H1 (cell line): ENCODE measurements at regions not wholly inside any gene's neighbourhood (a gene's known extent, or its start where the extent isn't known, plus 50 kb on each side); places are given as distances from the start of the nearest gene placed in this dataset.

ENCODE experiments used
- CTCF ChIA-PET: fragments of 300-600 bp; sonication (Branson Sonifier 250); formaldehyde crosslinking; loops from one replicate; lab custom pipeline; 2021; ENCODE audit not compliant: partially characterized antibody; lab: Charles Lee
- POLR2A ChIA-PET: fragments of 300-600 bp; sonication (Branson Sonifier 250); formaldehyde crosslinking; loops from one replicate; lab custom pipeline; 2021; ENCODE audit warnings: inconsistent platforms; ENCODE audit not compliant: partially characterized antibody; lab: Charles Lee
- DNase-seq, 2 experiments: peaks; one replicate each; pipeline versions ENCODE4 v3.0.0 to v3.0.0-alpha.2; 2010 to 2022; ENCODE audit warnings: low spot score in 2 of 2, low read depth in 1 of 2, mixed read lengths in 1 of 2
- FAIRE-seq: peaks from 2 replicates; lab custom pipeline; 2011; peaks lifted over from hg19 to GRCh38; lab: Jason Lieb, UNC
- H2AFZ ChIP-seq: 2 replicates; pipeline ENCODE4 v1.8.1; 2012; ENCODE audit warnings: low read length, inconsistent platforms
- H2AK5ac ChIP-seq: 2 replicates; pipeline ENCODE4 v1.6.1; 2013; ENCODE audit warnings: low read depth, low read length
- H2BK120ac ChIP-seq: replicated peaks from 2 replicates; pipeline ENCODE3; 2013; ENCODE audit warnings: low read depth, low read length, inconsistent platforms
- H2BK12ac ChIP-seq: 2 replicates; pipeline ENCODE4 v1.6.1; 2013; ENCODE audit warnings: low read depth, low read length
- H2BK15ac ChIP-seq: 2 replicates; pipeline ENCODE4 v1.6.1; 2013; ENCODE audit warnings: low read length
- H2BK20ac ChIP-seq: 2 replicates; pipeline ENCODE4 v1.6.1; 2013; ENCODE audit warnings: low read length
- H2BK5ac ChIP-seq: 2 replicates; pipeline ENCODE4 v1.6.1; 2013; ENCODE audit warnings: low read depth, low read length
- H3K14ac ChIP-seq: 2 replicates; pipeline ENCODE4 v1.6.1; 2013; ENCODE audit warnings: inconsistent platforms; ENCODE audit not compliant: insufficient read length
- H3K18ac ChIP-seq: 2 replicates; pipeline ENCODE4 v1.6.1; 2013; ENCODE audit warnings: low read length; ENCODE audit errors: extremely low read depth
- H3K23ac ChIP-seq: 2 replicates; pipeline ENCODE4 v1.6.1; 2013; ENCODE audit warnings: inconsistent platforms; ENCODE audit not compliant: insufficient read length
- H3K23me2 ChIP-seq: 2 replicates; pipeline ENCODE4 v1.6.1; 2013; ENCODE audit warnings: low read depth, low read length
- H3K27ac ChIP-seq: 2 replicates; pipeline ENCODE4 v1.6.1; 2011; ENCODE audit warnings: low read depth, low read length, inconsistent platforms
- H3K27me3 ChIP-seq, 4 experiments: replicated peaks in 1 of 4; 1 replicate in 1 of 4; 2 replicates in 3 of 4; pipeline versions ENCODE4 v1.6.1 to v1.8.1; 2011 to 2013; ENCODE audit warnings: low read length in 3 of 4, mild to moderate bottlenecking in 3 of 4, inconsistent platforms in 2 of 4, mixed read lengths in 2 of 4, moderate library complexity in 1 of 4; ENCODE audit not compliant: control insufficient read depth in 3 of 4, insufficient read depth in 3 of 4; ENCODE audit errors: extremely low read depth in 1 of 4
- H3K36me3 ChIP-seq, 4 experiments: 2 replicates each; pipeline versions ENCODE4 v1.6.1 to v1.8.1; 2011 to 2013; ENCODE audit warnings: mild to moderate bottlenecking in 4 of 4, low read length in 3 of 4, moderate library complexity in 2 of 4, control low read depth in 1 of 4, inconsistent platforms in 1 of 4; ENCODE audit not compliant: insufficient read depth in 4 of 4, control insufficient read depth in 2 of 4
- H3K4ac ChIP-seq: replicated peaks from 2 replicates; pipeline ENCODE3; 2013; ENCODE audit warnings: low read length, low read depth, mixed read lengths, inconsistent platforms; ENCODE audit not compliant: insufficient read length
- H3K4me1 ChIP-seq, 4 experiments: replicated peaks in 1 of 4; 1 replicate in 1 of 4; 2 replicates in 3 of 4; pipeline versions ENCODE4 v1.6.1 to v1.8.1; 2011 to 2013; ENCODE audit warnings: low read length in 3 of 4, inconsistent platforms in 2 of 4, mixed read lengths in 1 of 4; ENCODE audit not compliant: insufficient read depth in 4 of 4, control insufficient read depth in 3 of 4
- H3K4me2 ChIP-seq, 2 experiments: 2 replicates each; pipeline versions ENCODE4 v1.6.1 to v1.8.1; 2011 to 2013; ENCODE audit warnings: low read depth in 2 of 2, low read length in 2 of 2, control low read depth in 1 of 2, inconsistent platforms in 1 of 2, mild to moderate bottlenecking in 1 of 2; ENCODE audit not compliant: insufficient read depth in 1 of 2
- H3K4me3 ChIP-seq, 4 experiments: fragments of 200-600, 300-600 bp in 1 of 4; sonication (generic), shearing (Covaris generic), sonication (Bioruptor Twin) in 1 of 4; 2 replicates each; pipeline versions ENCODE4 v1.5.1 to v1.8.1; 2011 to 2016; ENCODE audit warnings: low read length in 4 of 4, low read depth in 3 of 4, control low read depth in 2 of 4, inconsistent platforms in 2 of 4, mild to moderate bottlenecking in 2 of 4, mixed read lengths in 1 of 4, moderate library complexity in 1 of 4; ENCODE audit not compliant: insufficient read depth in 2 of 4; ENCODE audit errors: extremely low read depth in 1 of 4
- H3K56ac ChIP-seq: replicated peaks from 2 replicates; pipeline ENCODE3; 2013; ENCODE audit warnings: low read depth, mild to moderate bottlenecking, mixed read lengths, low read length, inconsistent platforms; ENCODE audit not compliant: insufficient read length
- H3K79me1 ChIP-seq: 2 replicates; pipeline ENCODE4 v1.6.1; 2013; ENCODE audit warnings: low read depth, low read length, control low read depth
- H3K79me2 ChIP-seq, 2 experiments: 2 replicates each; pipeline versions ENCODE4 v1.6.1 to v1.8.1; 2012 to 2013; ENCODE audit warnings: low read length in 2 of 2, mild to moderate bottlenecking in 2 of 2, inconsistent platforms in 1 of 2; ENCODE audit not compliant: insufficient read depth in 2 of 2, control insufficient read depth in 1 of 2
- H3K9ac ChIP-seq, 4 experiments: replicated peaks in 1 of 4; 1 replicate in 1 of 4; 2 replicates in 3 of 4; pipeline versions ENCODE4 v1.6.1 to v1.8.1; 2011 to 2013; ENCODE audit warnings: low read depth in 3 of 4, low read length in 3 of 4, control low read depth in 2 of 4, mild to moderate bottlenecking in 2 of 4, moderate library complexity in 2 of 4, inconsistent platforms in 1 of 4; ENCODE audit errors: extremely low read depth in 1 of 4
- H3K9me3 ChIP-seq, 2 experiments: 2 replicates each; pipeline versions ENCODE4 v1.6.1 to v1.8.1; 2012 to 2013; ENCODE audit warnings: mild to moderate bottlenecking in 2 of 2, moderate library complexity in 2 of 2, control low read depth in 1 of 2, inconsistent platforms in 1 of 2, low read depth in 1 of 2, low read length in 1 of 2, mixed read lengths in 1 of 2; ENCODE audit not compliant: insufficient read depth in 2 of 2
- H4K20me1 ChIP-seq, 2 experiments: replicated peaks in 1 of 2; 2 replicates each; pipeline versions ENCODE3 to v1.8.1; 2011 to 2013; ENCODE audit warnings: inconsistent platforms in 2 of 2, low read length in 2 of 2, mild to moderate bottlenecking in 1 of 2; ENCODE audit not compliant: insufficient read depth in 2 of 2, control insufficient read depth in 1 of 2
- H4K5ac ChIP-seq: 2 replicates; pipeline ENCODE4 v1.6.1; 2013; ENCODE audit warnings: low read length, low read depth, mixed read lengths, inconsistent platforms; ENCODE audit not compliant: insufficient read length
- H4K8ac ChIP-seq: 2 replicates; pipeline ENCODE4 v1.8.0; 2013; ENCODE audit warnings: mild to moderate bottlenecking, moderate library complexity, low read length, inconsistent platforms; ENCODE audit not compliant: insufficient read depth; ENCODE audit errors: extremely low read depth
- H4K91ac ChIP-seq: replicated peaks from 2 replicates; pipeline ENCODE3; 2013; ENCODE audit warnings: low read length, mixed read lengths, inconsistent platforms; ENCODE audit not compliant: insufficient read length
- CHD2 ChIP-seq: IDR thresholded peaks from 2 replicates; pipeline ENCODE4 v1.6.1; 2012; ENCODE audit warnings: low read length, improper control_type of control experiment
- EGR1 ChIP-seq: IDR thresholded peaks from 2 replicates; pipeline ENCODE4 v1.6.1; 2011; ENCODE audit warnings: low read depth, low read length, borderline replicate concordance
- EP300 ChIP-seq, 2 experiments: IDR thresholded peaks; 1 replicate in 1 of 2; 2 replicates in 1 of 2; pipeline ENCODE4 v1.6.1; 2011 to 2012; ENCODE audit warnings: low read depth in 2 of 2, low read length in 2 of 2, mild to moderate bottlenecking in 2 of 2, borderline replicate concordance in 1 of 2, inconsistent platforms in 1 of 2, moderate library complexity in 1 of 2
- KDM4A ChIP-seq: IDR thresholded peaks from one replicate; pipeline ENCODE4 v1.7.1; 2012; ENCODE audit warnings: low read depth, mild to moderate bottlenecking, moderate library complexity, low read length, inconsistent platforms; ENCODE audit not compliant: severe bottlenecking
- RBBP5 ChIP-seq: IDR thresholded peaks from 2 replicates; pipeline ENCODE4 v1.7.1; 2012; ENCODE audit warnings: low read depth, mild to moderate bottlenecking, inconsistent platforms, low read length, moderate library complexity, borderline replicate concordance
- RXRA ChIP-seq: IDR thresholded peaks from 2 replicates; pipeline ENCODE4 v1.6.1; 2011; ENCODE audit warnings: low read depth, mild to moderate bottlenecking, low read length, moderate library complexity; ENCODE audit not compliant: insufficient read depth
- SAP30 ChIP-seq: fragments of 300-600 bp; sonication (generic); IDR thresholded peaks from 2 replicates; pipeline ENCODE4 v1.7.1; 2012; ENCODE audit warnings: low read length, moderate library complexity, mild to moderate bottlenecking, inconsistent platforms; ENCODE audit not compliant: insufficient read depth, insufficient replicate concordance
- SIN3A ChIP-seq, 2 experiments: IDR thresholded peaks in 1 of 2; conservative IDR thresholded peaks in 1 of 2; 2 replicates each; pipeline ENCODE4 v1.6.1; 2011 to 2012; ENCODE audit warnings: low read length in 2 of 2, improper control_type of control experiment in 1 of 2, low read depth in 1 of 2, mild to moderate bottlenecking in 1 of 2
- SIRT6 ChIP-seq: IDR thresholded peaks from one replicate; pipeline ENCODE4 v1.7.1; 2012; ENCODE audit warnings: low read length, inconsistent platforms
- TEAD4 ChIP-seq: IDR thresholded peaks from 2 replicates; pipeline ENCODE4 v1.6.1; 2012; ENCODE audit warnings: low read depth, low read length, inconsistent platforms, mixed read lengths
- WGBS, 2 experiments: shearing (Covaris generic) in 1 of 2; methylation state at CpG; one replicate each; pipeline versions ENCODE4 v1.1.6 to v1.1.7; 2013 to 2015; ENCODE audit warnings: low lambda C conversion rate in 2 of 2, mixed read lengths in 2 of 2, inconsistent platforms in 1 of 2, low coverage in 1 of 2, missing lambda C conversion rate in 1 of 2; ENCODE audit not compliant: insufficient replicate concordance in 2 of 2, insufficient coverage in 1 of 2, insufficient read length in 1 of 2; ENCODE audit errors: extremely low coverage in 1 of 2, missing lambda C conversion rate in 1 of 2; 5-methylcytosine and 5-hydroxymethylcytosine counted together
- TF ChIP-seq, protein P1 (sequence below), 3 experiments: IDR thresholded peaks; 1 replicate in 2 of 3; 2 replicates in 1 of 3; pipeline versions ENCODE4 v1.5.1 to v1.6.1; 2011; ENCODE audit warnings: low read length in 3 of 3, mild to moderate bottlenecking in 3 of 3, inconsistent platforms in 2 of 3, low read depth in 1 of 3, moderate library complexity in 1 of 3; ENCODE audit not compliant: insufficient read depth in 1 of 3; ENCODE audit errors: control extremely low read depth in 1 of 3

DNA sequence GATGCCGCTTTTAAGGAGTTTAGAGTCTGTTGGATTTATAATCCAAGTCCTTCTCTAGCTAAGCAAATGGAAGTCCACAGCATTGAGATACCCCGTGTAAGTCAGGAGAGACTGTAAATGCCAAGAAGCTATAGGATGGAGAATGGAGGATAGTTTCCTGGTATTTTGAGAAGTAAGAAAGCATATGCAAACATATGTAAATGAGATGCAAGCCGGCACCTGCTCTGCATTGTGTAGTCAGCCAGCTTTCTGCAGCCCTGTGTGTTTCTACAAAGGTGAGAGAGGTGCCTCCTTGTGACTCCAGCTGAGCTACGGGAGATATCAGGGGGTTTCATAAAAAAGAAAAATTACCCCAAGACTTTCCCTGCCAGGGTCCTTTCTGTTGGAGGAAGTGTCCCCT is 176.3 kb downstream of the RPS24 start:
- Histone ChIP-seq H2BK20ac (no peak overlapping the region), H3K9ac (no peak overlapping the region)
- no peak for TF ChIP-seq TEAD4
- no peak for TF ChIP-seq CHD2
- no peak for TF ChIP-seq SIN3A (conservative IDR thresholded peaks at IDR 0.05 in 1 of 2, IDR thresholded peaks at IDR 0.05 in 1 of 2; ENCODE audit: low read depth in 1 of 2, low read length in 2 of 2)
- TF ChIP-seq SIRT6 = no peak
- no peak for TF ChIP-seq EGR1
- no peak for TF ChIP-seq SAP30
- TF ChIP-seq EP300 (IDR thresholded peaks at IDR 0.05; ENCODE audit: borderline replicate concordance in 1 of 2, low read depth in 2 of 2, low read length in 2 of 2) = no peak
- TF ChIP-seq RBBP5 = no peak
- TF ChIP-seq, protein P1, sequence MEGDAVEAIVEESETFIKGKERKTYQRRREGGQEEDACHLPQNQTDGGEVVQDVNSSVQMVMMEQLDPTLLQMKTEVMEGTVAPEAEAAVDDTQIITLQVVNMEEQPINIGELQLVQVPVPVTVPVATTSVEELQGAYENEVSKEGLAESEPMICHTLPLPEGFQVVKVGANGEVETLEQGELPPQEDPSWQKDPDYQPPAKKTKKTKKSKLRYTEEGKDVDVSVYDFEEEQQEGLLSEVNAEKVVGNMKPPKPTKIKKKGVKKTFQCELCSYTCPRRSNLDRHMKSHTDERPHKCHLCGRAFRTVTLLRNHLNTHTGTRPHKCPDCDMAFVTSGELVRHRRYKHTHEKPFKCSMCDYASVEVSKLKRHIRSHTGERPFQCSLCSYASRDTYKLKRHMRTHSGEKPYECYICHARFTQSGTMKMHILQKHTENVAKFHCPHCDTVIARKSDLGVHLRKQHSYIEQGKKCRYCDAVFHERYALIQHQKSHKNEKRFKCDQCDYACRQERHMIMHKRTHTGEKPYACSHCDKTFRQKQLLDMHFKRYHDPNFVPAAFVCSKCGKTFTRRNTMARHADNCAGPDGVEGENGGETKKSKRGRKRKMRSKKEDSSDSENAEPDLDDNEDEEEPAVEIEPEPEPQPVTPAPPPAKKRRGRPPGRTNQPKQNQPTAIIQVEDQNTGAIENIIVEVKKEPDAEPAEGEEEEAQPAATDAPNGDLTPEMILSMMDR (IDR thresholded peaks at IDR 0.05; ENCODE audit: control extremely low read depth in 1 of 3, insufficient read depth in 1 of 3, low read depth in 1 of 3, low read length in 3 of 3) = no peak
- TF ChIP-seq KDM4A = no peak
- TF ChIP-seq RXRA = no peak

More for the DNA sequence above, 176.3 kb downstream of the RPS24 start:
- Histone ChIP-seq H4K8ac (no peak overlapping the region), H2BK12ac (no peak overlapping the region), H3K23ac (no peak overlapping the region), H2BK120ac (no peak overlapping the region), H3K18ac (no peak overlapping the region), H3K4ac (no peak overlapping the region), H4K20me1 (no peaks in the 10 kb centered on the region), H3K4me1 (no peaks in the 10 kb centered on the region), H2AK5ac (no peak overlapping the region), H3K9me3 (no peaks in the 10 kb centered on the region), H2AFZ (no peak overlapping the region), H3K4me2 (no peak overlapping the region), H2BK5ac (no peak overlapping the region), H3K14ac (no peak overlapping the region), H4K91ac (no peak overlapping the region), H3K23me2 (peaks cover 1% of the 10 kb centered on the region; the same call in 1 of the 2 replicates), H3K27me3 (no peaks in the 10 kb centered on the region), H3K27ac (no peak overlapping the region), H3K36me3 (no peaks in the 10 kb centered on the region), H4K5ac (no peak overlapping the region), H3K56ac (no peak overlapping the region), H2BK15ac (no peak overlapping the region), H3K4me3 (no peak overlapping the region), H3K79me2 (no peaks in the 10 kb centered on the region), H3K79me1 (no peaks in the 10 kb centered on the region)
- ChIA-PET POLR2A (interaction anchor here (0.6 to 1.4 kb wide), 2 partner anchors 167 to 975 kb away, joined by 3 to 4 read pairs; no protein-coding TSS in a partner anchor), CTCF (interaction anchor here (0.8 to 3.8 kb wide), 12 partner anchors 10 to 395 kb away, joined by 3 to 17 read pairs (median 4); no protein-coding TSS in a partner anchor)
- 71% methylated on average over 4 of the region's 4 CpGs; no CpG with 5 or more reads in 1 of the 2 experiments for WGBS, 2 experiments
- no peak for DNase-seq
- FAIRE-seq = no peak
